ENCODE measurements at regions not wholly inside any gene's neighbourhood (a gene's known extent, or its start where the extent isn't known, plus 50 kb on each side); places are given as distances from the start of the nearest gene placed in this dataset.

DNA sequence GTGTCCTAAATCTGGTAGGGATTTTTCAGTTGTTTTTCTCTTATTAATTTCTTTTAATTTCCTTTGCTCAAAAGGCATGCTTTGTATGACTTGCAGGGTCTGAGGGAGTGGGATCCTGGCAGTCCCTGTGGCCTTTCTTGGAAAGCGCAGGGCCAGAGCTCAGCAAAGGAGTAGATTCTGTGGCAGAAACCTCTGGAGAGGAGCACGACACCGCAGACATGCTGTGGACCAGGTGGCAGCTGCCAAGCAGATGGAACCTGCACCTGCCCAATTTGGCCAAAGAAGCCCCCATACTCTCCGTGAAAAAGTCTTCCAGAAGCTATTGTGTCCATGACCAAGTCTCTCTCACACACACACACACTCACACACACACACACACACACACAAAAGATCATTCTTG is 78.9 kb upstream of the FGF3 start:
- Histone ChIP-seq H2AK5ac (ENCODE audit: low read depth, low read length) (no peak overlapping the region), H2BK12ac (ENCODE audit: low read depth, low read length) (no peak overlapping the region), H3K4me3 (ENCODE audit: extremely low read depth in 1 of 4, insufficient read depth in 2 of 4, low read depth in 3 of 4, low read length in 4 of 4) (no peak overlapping the region), H3K27ac (ENCODE audit: low read depth, low read length) (no peak overlapping the region), H3K9ac (replicated peaks in 1 of 4; ENCODE audit: extremely low read depth in 1 of 4, low read depth in 3 of 4, low read length in 3 of 4) (no peak overlapping the region), H3K14ac (ENCODE audit: insufficient read length) (no peak overlapping the region), H3K23me2 (ENCODE audit: low read depth, low read length) (no peaks in the 10 kb centered on the region), H3K79me2 (ENCODE audit: control insufficient read depth in 1 of 2, insufficient read depth in 2 of 2, low read length in 2 of 2) (no peaks in the 10 kb centered on the region), H4K8ac (ENCODE audit: extremely low read depth, insufficient read depth, low read length) (no peak overlapping the region), H3K9me3 (ENCODE audit: insufficient read depth in 2 of 2, low read depth in 1 of 2, low read length in 1 of 2) (peaks cover 2% of the 10 kb centered on the region in 2 experiments; a peak in 2 of 4 replicates), H2BK5ac (ENCODE audit: low read depth, low read length) (no peak overlapping the region), H3K4me2 (ENCODE audit: insufficient read depth in 1 of 2, low read depth in 2 of 2, low read length in 2 of 2) (no peak overlapping the region), H3K56ac (replicated peaks; ENCODE audit: insufficient read length, low read depth, low read length) (no peak overlapping the region), H3K23ac (ENCODE audit: insufficient read length) (no peak overlapping the region), H4K5ac (ENCODE audit: insufficient read length, low read depth, low read length) (no peak overlapping the region), H4K20me1 (replicated peaks in 1 of 2; ENCODE audit: control insufficient read depth in 1 of 2, insufficient read depth in 2 of 2, low read length in 2 of 2) (no peaks in the 10 kb centered on the region), H2BK15ac (ENCODE audit: low read length) (no peak overlapping the region), H2BK120ac (replicated peaks; ENCODE audit: low read depth, low read length) (no peak overlapping the region), H2BK20ac (ENCODE audit: low read length) (no peak overlapping the region), H3K4me1 (replicated peaks in 1 of 4; ENCODE audit: control insufficient read depth in 3 of 4, insufficient read depth in 4 of 4, low read length in 3 of 4) (peaks cover 0 to 1% (median 0%) of the 10 kb centered on the region in 4 experiments; a peak in 2 of 7 replicates), H4K91ac (replicated peaks; ENCODE audit: insufficient read length, low read length) (no peak overlapping the region), H3K4ac (replicated peaks; ENCODE audit: insufficient read length, low read depth, low read length) (no peak overlapping the region), H3K36me3 (ENCODE audit: control insufficient read depth in 2 of 4, insufficient read depth in 4 of 4, low read length in 3 of 4) (no peaks in the 10 kb centered on the region), H3K18ac (ENCODE audit: extremely low read depth, low read length) (no peak overlapping the region), H3K79me1 (ENCODE audit: low read depth, low read length) (no peaks in the 10 kb centered on the region), H3K27me3 (replicated peaks in 1 of 4; ENCODE audit: control insufficient read depth in 3 of 4, extremely low read depth in 1 of 4, insufficient read depth in 3 of 4, low read length in 3 of 4) (peaks cover 0 to 3% (median 0%) of the 10 kb centered on the region in 4 experiments; a peak in 2 of 7 replicates), H2AFZ (ENCODE audit: low read length) (no peak overlapping the region)
- no peak for FAIRE-seq
- ChIA-PET CTCF (ENCODE audit: partially characterized antibody) (interaction anchor here (1.2 to 14.4 kb wide), 3 partner anchors 13 to 51 kb away, joined by 3 to 173 read pairs (median 4); no protein-coding TSS in a partner anchor), POLR2A (ENCODE audit: partially characterized antibody) (no interaction called here)
- no peak for DNase-seq (ENCODE audit: low read depth in 1 of 2, low spot score in 2 of 2)
- WGBS, 2 experiments (ENCODE audit: extremely low coverage in 1 of 2, insufficient coverage in 1 of 2, insufficient read length in 1 of 2, insufficient replicate concordance in 2 of 2, low coverage in 1 of 2, low lambda C conversion rate in 2 of 2, missing lambda C conversion rate in 1 of 2), result 80% methylated on average over 4 of the region's 4 CpGs; no CpG with 5 or more reads in 1 of the 2 experiments
- TF ChIP-seq RBBP5 (IDR thresholded peaks at IDR 0.05; ENCODE audit: borderline replicate concordance, low read depth, low read length) (no peak), SIRT6 (IDR thresholded peaks at IDR 0.05; ENCODE audit: low read length) (no peak), MAX (IDR thresholded peaks at IDR 0.05) (no peak), KDM1A (IDR thresholded peaks at IDR 0.05; ENCODE audit: borderline replicate concordance, low read length) (no peak), SUZ12 (IDR thresholded peaks at IDR 0.05; ENCODE audit: low read length) (no peak)
